HepG2 (cell line): ENCODE measurements at regions not wholly inside any gene's neighbourhood (a gene's known extent, or its start where the extent isn't known, plus 50 kb on each side); places are given as distances from the start of the nearest gene placed in this dataset.

Experiments
- ATAC-seq: fragments of 200-7000 bp; cut with Tn5 transposase; 3 replicates; pipeline ENCODE4 v1.9.1; 2020; ENCODE audit warnings: mild to moderate bottlenecking, moderate library complexity
- BruUV-seq: library from RNA; stranded (reverse); fragments of 400-500 nt; replicated peaks from 2 replicates; lab custom pipeline; 2021; lab: Mats Ljungman, UMichigan
- CTCF ChIA-PET: fragments of 300-600 bp; formaldehyde crosslinking; extraction: SDS; loops from one replicate; lab custom pipeline; 2021; ENCODE audit warnings: low total read pairs, inconsistent platforms, low intra/inter-chr PET ratio; lab: Yijun Ruan, JAX
- POLR2A ChIA-PET: fragments of 350-600 bp; sonication (Branson Sonifier 250); formaldehyde crosslinking; loops from one replicate; lab custom pipeline; 2020; ENCODE audit warnings: antibody characterized with exemption, inconsistent platforms; lab: Yijun Ruan, JAX
- DNase-seq: peaks from one replicate; pipeline ENCODE4 v3.0.0-alpha.2; 2015; ENCODE audit warnings: low spot score
- FAIRE-seq: peaks from 3 replicates; lab custom pipeline; 2011; peaks lifted over from hg19 to GRCh38; lab: Jason Lieb, UNC
- H2AFZ ChIP-seq: one replicate; pipeline ENCODE4 v1.6.1; 2011; ENCODE audit warnings: low read length, inconsistent platforms
- H3K27ac ChIP-seq: fragments of 300-600 bp; 3 replicates; pipeline ENCODE4 v1.8.0; 2011; ENCODE audit warnings: mixed run types, mild to moderate bottlenecking, mixed read lengths, low read length, inconsistent platforms; ENCODE audit not compliant: insufficient read depth; ENCODE audit errors: extremely low read length
- H3K27me3 ChIP-seq, 2 experiments: fragments of 200-600 bp in 1 of 2; 2 replicates in 1 of 2; 3 replicates in 1 of 2; pipeline versions ENCODE4 v1.6.0 to v1.8.0; 2011; ENCODE audit warnings: low read length in 2 of 2, mild to moderate bottlenecking in 2 of 2, moderate library complexity in 2 of 2, inconsistent platforms in 1 of 2; ENCODE audit not compliant: insufficient read depth in 2 of 2, control insufficient read depth in 1 of 2
- H3K36me3 ChIP-seq, 2 experiments: fragments of 200-600 bp in 1 of 2; replicated peaks in 1 of 2; 2 replicates in 1 of 2; 3 replicates in 1 of 2; pipeline versions ENCODE4 v1.5.1 to v1.8.0; 2011; ENCODE audit warnings: low read length in 2 of 2, inconsistent platforms in 1 of 2; ENCODE audit not compliant: insufficient read depth in 2 of 2, control insufficient read depth in 1 of 2
- H3K4me1 ChIP-seq: 2 replicates; pipeline ENCODE4 v1.5.1; 2012; ENCODE audit warnings: low read length, inconsistent platforms; ENCODE audit not compliant: insufficient read depth
- H3K4me2 ChIP-seq: 2 replicates; pipeline ENCODE4 v1.6.0; 2011; ENCODE audit warnings: low read depth, low read length, inconsistent platforms
- H3K4me3 ChIP-seq, 3 experiments: fragments of 200-600 bp in 1 of 3; sonication (generic), shearing (Covaris generic) in 1 of 3; replicated peaks in 1 of 3; 2 replicates each; pipeline ENCODE4 v1.5.1; 2011 to 2016; ENCODE audit warnings: low read length in 3 of 3, inconsistent platforms in 2 of 3, low read depth in 2 of 3, mild to moderate bottlenecking in 2 of 3, control low read depth in 1 of 3, mixed read lengths in 1 of 3; ENCODE audit not compliant: insufficient read depth in 1 of 3
- H3K79me2 ChIP-seq: one replicate; pipeline ENCODE4 v1.6.1; 2011; ENCODE audit warnings: low read length, inconsistent platforms; ENCODE audit not compliant: insufficient read depth
- H3K9ac ChIP-seq: 2 replicates; pipeline ENCODE4 v1.6.0; 2011; ENCODE audit warnings: mild to moderate bottlenecking, low read depth, low read length, inconsistent platforms; ENCODE audit not compliant: insufficient read depth
- H3K9me3 ChIP-seq: 2 replicates; pipeline ENCODE4 v1.5.1; 2012; ENCODE audit warnings: mild to moderate bottlenecking, low read length
- H4K20me1 ChIP-seq: 2 replicates; pipeline ENCODE4 v1.6.0; 2011; ENCODE audit warnings: inconsistent platforms, mild to moderate bottlenecking, low read length, moderate library complexity; ENCODE audit not compliant: insufficient read depth
- TCF7L2 ChIP-seq: IDR thresholded peaks from 2 replicates; pipeline ENCODE4 v1.6.1; 2011; ENCODE audit warnings: mild to moderate bottlenecking, low read depth, low read length, moderate library complexity
- ZNF34 ChIP-seq: sonication (generic); formaldehyde crosslinking; IDR thresholded peaks from 2 replicates; pipeline ENCODE4 v1.4.0; 2020; ENCODE audit warnings: mild to moderate bottlenecking, missing genetic modification reagents, borderline replicate concordance
- WGBS: methylation state at CpG from one replicate; pipeline ENCODE4 v1.1.6; 2017; ENCODE audit warnings: low lambda C conversion rate; 5-methylcytosine and 5-hydroxymethylcytosine counted together
- in situ Hi-C: cut with HindIII; loops from 2 replicates; pipeline ENCODE4 v1.10.0; 2017; ENCODE audit warnings: low pct_unique_long_range_greater_than_20kb; ENCODE audit not compliant: extremely low pct_ligation_motif_present
- intact Hi-C: fragments of 100-400 bp; cut with micrococcal nuclease; formaldehyde crosslinking; loops from one replicate; pipeline ENCODE4 v1.10.0; 2022; ENCODE audit not compliant: unreplicated experiment
- TF ChIP-seq, protein P1 (sequence below): IDR thresholded peaks from 2 replicates; pipeline ENCODE4 v1.6.1; 2016; ENCODE audit warnings: low read depth, control low read depth
- TF ChIP-seq, protein P2 (sequence below): sonication (generic); formaldehyde crosslinking; IDR thresholded peaks from 2 replicates; pipeline ENCODE4 v1.4.0; 2020; ENCODE audit warnings: mild to moderate bottlenecking, missing genetic modification reagents, borderline replicate concordance

DNA sequence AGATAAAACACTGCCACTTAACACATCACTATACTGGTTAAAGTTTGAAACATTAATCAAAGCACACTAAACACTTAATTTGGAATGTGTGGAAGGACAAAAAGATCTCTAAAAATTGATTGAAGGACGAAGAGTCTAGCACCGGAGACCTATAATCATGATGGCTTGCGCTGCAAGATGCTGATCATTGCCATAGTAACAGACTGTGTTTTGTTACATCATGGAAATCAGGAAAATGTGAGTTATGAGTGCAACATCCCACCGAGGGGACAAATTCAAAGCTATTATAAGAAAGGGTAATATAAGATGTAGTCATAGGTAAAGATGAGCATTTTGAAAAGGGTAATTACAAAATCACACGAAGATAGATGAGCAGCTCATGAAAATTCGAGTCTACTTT lies 278.8 kb upstream of the CTNND2 start:
- Histone ChIP-seq H3K9ac (no peak overlapping the region), H3K9me3 (peaks cover 87% of the 10 kb centered on the region), H3K4me3 (no peak overlapping the region), H3K36me3 (no peaks in the 10 kb centered on the region), H3K79me2 (no peaks in the 10 kb centered on the region), H2AFZ (no peak overlapping the region), H3K4me1 (no peaks in the 10 kb centered on the region), H3K27me3 (no peaks in the 10 kb centered on the region)
- 26% methylated on average over 6 of the region's 6 CpGs for WGBS
- no peak for ATAC-seq
- intact Hi-C loops = no loop called here
- POLR2A ChIA-PET = no interaction called here
- TF ChIP-seq ZNF34 (no peak), TCF7L2 (no peak)
- TF ChIP-seq, protein P1, sequence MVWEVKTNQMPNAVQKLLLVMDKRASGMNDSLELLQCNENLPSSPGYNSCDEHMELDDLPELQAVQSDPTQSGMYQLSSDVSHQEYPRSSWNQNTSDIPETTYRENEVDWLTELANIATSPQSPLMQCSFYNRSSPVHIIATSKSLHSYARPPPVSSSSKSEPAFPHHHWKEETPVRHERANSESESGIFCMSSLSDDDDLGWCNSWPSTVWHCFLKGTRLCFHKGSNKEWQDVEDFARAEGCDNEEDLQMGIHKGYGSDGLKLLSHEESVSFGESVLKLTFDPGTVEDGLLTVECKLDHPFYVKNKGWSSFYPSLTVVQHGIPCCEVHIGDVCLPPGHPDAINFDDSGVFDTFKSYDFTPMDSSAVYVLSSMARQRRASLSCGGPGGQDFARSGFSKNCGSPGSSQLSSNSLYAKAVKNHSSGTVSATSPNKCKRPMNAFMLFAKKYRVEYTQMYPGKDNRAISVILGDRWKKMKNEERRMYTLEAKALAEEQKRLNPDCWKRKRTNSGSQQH (CRISPR knock-in tag) = no peak
- TF ChIP-seq, protein P2, sequence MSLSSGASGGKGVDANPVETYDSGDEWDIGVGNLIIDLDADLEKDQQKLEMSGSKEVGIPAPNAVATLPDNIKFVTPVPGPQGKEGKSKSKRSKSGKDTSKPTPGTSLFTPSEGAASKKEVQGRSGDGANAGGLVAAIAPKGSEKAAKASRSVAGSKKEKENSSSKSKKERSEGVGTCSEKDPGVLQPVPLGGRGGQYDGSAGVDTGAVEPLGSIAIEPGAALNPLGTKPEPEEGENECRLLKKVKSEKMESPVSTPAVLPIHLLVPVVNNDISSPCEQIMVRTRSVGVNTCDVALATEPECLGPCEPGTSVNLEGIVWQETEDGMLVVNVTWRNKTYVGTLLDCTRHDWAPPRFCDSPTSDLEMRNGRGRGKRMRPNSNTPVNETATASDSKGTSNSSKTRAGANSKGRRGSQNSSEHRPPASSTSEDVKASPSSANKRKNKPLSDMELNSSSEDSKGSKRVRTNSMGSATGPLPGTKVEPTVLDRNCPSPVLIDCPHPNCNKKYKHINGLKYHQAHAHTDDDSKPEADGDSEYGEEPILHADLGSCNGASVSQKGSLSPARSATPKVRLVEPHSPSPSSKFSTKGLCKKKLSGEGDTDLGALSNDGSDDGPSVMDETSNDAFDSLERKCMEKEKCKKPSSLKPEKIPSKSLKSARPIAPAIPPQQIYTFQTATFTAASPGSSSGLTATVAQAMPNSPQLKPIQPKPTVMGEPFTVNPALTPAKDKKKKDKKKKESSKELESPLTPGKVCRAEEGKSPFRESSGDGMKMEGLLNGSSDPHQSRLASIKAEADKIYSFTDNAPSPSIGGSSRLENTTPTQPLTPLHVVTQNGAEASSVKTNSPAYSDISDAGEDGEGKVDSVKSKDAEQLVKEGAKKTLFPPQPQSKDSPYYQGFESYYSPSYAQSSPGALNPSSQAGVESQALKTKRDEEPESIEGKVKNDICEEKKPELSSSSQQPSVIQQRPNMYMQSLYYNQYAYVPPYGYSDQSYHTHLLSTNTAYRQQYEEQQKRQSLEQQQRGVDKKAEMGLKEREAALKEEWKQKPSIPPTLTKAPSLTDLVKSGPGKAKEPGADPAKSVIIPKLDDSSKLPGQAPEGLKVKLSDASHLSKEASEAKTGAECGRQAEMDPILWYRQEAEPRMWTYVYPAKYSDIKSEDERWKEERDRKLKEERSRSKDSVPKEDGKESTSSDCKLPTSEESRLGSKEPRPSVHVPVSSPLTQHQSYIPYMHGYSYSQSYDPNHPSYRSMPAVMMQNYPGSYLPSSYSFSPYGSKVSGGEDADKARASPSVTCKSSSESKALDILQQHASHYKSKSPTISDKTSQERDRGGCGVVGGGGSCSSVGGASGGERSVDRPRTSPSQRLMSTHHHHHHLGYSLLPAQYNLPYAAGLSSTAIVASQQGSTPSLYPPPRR = no peak
- TF ChIP-seq, all 625 proteins: peak for 0
- in situ Hi-C loops = no loop called here
- no TSS peak for BruUV-seq
- Histone ChIP-seq H3K4me2 (no peak overlapping the region), H3K27ac (no peak overlapping the region), H4K20me1 (no peaks in the 10 kb centered on the region)
- no peak for DNase-seq
- FAIRE-seq = no peak
- CTCF ChIA-PET = no interaction called here
